Islet precursor cell (in vitro differentiated cells): ENCODE measurements at regions not wholly inside any gene's neighbourhood (a gene's known extent, or its start where the extent isn't known, plus 50 kb on each side); places are given as distances from the start of the nearest gene placed in this dataset.
"Not testable (repeated sequence)": the region's sequence is repeated elsewhere in the genome, so short reads cannot be mapped to it uniquely, and the experiment has no call there.

Source experiments
- DNase-seq: peaks from one replicate; pipeline ENCODE4 v3.0.0-alpha.2; 2018

DNA sequence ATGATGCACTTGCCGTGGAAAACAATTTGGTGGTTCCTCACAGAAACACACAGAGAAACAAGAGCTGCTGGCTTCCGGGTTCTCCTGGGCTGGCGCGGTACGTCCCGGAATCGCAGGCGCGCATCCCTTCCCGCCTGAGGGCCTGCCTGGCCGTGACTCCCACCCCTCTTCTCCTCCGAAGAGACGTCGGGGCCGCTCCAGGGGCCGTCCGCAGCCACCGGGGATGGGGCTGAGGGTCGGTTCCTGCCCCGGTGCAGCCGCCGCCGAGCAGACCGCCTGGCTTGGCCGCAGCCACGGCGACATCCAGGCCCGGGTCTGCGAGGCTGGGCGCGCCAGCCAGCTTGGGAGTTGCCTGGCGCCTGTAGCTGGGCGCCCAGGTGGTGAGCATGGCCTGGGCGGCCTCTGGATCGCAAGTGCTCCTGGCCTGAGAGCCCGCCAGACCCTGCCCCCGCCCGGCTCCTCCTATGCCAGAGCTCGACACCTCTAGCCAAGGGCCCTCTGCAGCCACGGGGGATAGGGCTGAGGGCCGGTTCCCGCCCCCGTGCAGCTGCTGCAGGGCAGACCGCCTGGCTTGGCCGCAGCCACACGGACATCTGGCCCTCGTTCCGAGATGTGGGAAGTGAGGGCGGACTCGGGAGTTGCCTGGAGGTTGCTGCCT lies 1647.5 kb downstream of the SPATA31A7 start:
- DNase-seq: peak; percentile 62

DNA sequence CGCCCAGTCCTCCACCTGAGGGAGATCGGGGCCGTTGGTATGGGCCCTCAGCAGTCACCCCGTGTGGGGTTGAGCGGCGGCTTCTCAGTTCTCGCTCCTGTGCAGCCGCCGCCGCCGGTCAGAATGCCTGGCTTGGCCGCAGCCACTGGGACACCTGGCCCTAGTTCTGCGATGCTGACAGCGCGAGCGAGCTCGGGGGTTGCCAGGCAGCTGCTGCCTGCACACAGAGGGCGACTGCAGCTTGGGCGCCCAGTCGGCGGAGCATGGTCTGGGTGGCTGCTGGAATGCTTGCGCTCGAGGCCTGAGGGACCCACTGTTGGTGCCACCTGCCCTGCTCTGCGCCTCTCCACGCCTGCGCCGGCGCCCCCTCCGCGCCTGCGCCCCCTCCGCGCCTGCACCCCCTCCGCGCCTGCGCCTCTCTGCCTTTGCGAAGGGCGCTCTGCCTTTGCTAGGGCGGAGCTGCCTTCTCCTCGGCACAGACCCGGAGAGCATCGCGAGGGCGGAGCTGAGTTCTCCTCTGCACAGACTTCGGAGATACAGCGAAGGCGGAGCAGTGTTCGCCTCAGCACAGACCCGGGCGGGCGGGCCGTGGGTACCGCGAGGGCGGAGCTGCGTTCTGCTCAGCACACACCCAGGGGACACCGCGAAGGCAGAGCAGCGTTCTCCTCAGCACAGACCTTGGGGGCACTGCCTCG lies 1648.3 kb downstream of the SPATA31A7 start:
- peak; percentile 97 for DNase-seq

DNA sequence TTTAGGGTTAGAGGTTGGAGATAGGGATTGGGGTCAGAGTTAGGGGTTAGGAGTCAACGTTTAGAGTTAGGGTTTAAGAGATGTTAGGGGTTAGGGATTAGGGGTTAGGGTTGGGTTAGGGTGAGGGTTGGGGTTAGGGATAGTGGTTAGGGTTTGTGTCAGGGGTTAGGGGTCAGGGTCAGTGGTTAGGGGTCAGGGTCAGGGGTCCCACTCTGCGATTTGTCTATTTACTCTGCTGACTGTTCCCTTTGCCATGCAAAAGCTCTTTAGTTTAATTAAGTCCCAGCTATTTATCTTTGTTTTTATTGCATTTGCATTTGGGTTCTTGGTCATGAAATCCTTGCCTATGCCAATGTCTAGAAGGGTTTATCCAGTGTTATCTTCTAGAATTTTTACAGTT lies 1649.3 kb downstream of the SPATA31A7 start:
- not testable (repeated sequence) for DNase-seq

DNA sequence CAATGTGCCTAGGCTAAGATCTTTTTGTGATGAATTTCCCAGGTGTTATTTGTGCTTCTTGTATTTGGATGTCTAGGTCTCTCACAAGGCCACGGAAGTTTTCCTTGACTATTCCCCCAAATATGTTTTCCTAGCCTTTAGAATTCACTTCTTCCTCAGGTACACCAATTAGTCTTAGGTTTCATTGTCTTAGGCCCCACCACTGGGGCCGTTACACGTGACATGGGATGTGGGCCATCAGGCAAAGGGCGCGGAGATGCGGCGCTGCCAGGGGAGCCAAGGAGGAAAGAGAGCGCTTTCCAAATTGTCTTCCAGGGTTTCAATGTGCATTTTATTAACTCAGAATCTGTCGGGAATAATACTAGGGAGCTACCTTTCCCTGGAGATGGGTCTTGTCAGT lies 1653.3 kb downstream of the SPATA31A7 start:
- peak; percentile 41 for DNase-seq

DNA sequence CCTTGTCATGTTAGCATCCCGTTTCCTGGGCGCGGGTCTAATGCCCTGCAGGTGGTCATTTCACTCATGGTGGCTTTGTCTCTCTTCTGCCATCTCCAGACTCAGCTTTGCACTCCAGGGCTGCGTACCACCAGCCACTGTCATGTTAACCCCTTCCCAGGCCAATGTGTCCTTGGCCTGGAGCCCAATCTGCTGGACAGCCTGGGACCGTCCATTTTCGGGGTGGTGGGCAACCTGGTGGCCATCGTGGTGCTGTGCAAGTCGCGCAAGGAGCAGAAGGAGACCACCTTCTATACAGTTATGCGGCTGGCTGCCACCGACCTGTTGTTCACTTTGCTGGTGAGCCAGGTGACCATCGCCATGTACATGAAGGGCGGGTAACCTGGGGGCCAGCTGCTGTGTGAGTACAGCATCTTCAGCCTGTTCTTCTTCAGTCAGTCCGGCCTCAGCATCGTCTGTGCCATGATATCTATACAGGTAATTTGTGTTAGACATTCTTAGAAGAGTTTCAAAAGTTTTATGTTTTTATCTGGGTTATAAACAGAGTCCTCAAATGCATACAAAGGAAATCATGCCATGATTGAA lies 1654.0 kb downstream of the SPATA31A7 start:
- DNase-seq: not testable (repeated sequence)

DNA sequence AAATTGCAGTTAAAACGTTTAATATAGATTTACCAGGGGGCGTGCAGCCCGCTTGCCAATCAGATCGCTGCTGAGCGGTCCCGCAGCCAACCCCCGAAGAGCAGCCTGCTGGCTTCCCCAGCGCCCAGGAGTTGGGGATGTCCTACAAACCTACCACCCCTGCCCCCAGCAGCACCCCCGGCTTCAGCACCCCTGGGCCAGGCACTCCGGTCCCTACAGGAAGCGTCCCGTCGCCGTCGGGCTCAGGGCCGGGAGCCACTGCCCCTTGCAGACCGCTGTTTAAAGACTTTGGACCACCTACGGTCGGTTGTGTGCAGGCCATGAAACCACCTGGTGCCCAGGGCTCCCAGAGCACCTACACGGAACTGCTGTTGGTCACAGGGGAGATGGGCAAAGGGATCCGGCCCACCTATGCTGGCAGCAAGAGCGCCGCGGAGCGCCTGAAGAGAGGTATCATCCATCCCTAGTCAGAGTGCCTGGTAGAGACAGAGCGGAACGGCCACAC lies 1654.9 kb downstream of the SPATA31A7 start:
- not testable (repeated sequence) for DNase-seq

DNA sequence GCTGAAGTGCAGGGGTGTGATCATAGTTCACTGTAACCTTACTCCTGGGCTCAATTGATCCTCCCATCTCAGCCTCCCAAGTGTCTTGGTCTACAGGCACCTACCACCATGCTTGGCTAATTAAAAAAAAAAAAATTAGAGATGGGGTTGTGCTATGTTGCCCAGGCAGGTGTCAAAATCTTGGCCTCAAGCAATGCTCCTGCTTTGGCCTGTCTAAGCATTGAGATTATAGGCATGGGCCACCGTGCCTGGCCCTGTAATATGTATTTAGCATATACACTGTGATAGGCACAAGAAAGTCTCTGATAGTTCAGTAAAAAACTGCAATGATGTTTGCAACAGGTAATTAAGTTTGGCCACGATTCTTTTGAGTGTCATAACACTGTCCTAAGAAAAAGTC lies 1658.4 kb downstream of the SPATA31A7 start:
- not testable (repeated sequence) for DNase-seq

DNA sequence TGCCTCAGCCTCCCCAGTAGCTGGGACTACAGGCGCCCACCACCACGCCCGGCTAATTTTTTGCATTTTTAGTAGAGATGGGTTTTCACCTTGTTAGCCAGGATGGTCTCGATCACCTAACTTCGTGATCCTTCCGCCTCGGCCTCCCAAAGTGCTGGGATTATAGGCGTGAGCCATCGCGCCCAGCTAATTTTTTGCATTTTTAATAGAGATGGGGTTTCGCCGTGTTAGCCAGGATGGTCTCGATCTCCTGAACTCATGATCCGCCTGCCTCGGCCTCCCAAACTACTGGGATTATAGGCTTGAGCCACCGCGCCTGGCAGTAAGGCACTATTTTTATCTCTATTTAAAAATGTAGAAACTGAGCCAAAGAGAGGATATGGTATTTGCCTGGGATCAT lies 1660.2 kb downstream of the SPATA31A7 start:
- DNase-seq: not testable (repeated sequence)

DNA sequence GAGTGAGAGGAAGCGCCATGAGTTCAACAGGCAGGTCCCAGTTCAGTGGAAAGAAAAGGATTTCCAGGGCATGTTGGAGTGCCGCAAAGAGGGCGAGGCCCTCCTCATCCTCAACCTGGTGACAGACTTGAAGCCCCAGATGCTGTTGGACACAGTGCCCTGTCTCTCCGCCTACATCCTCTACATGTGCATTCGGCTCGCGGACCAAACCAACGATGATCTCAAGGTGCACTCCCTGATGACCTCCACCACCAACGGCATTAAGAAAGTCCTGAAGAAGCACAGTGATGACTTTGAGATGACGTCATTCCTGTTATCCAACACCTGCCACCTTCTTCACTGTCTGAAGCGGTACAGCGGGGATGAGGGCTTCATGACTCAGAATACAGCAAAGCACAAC lies 1667.4 kb downstream of the SPATA31A7 start:
- not testable (repeated sequence) for DNase-seq

DNA sequence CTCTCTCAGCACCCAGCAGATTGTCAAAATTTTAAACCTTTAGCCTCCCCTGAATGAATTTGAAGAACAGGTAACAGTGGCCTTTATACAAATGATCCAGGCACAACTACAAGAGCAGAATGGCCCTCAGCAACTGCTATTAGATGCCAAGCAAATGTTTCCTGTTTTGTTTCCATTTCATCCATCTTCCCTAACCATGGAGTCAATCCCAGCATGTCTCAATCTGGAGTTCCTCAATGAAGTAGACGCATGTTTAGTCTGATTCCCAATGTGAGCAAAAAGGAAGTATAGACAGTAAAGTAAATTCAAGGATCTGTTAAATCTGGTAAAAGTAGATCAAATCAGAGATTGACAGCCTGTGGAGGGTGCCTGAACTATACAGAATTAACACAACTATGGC lies 1668.4 kb downstream of the SPATA31A7 start:
- DNase-seq: not testable (repeated sequence)

DNA sequence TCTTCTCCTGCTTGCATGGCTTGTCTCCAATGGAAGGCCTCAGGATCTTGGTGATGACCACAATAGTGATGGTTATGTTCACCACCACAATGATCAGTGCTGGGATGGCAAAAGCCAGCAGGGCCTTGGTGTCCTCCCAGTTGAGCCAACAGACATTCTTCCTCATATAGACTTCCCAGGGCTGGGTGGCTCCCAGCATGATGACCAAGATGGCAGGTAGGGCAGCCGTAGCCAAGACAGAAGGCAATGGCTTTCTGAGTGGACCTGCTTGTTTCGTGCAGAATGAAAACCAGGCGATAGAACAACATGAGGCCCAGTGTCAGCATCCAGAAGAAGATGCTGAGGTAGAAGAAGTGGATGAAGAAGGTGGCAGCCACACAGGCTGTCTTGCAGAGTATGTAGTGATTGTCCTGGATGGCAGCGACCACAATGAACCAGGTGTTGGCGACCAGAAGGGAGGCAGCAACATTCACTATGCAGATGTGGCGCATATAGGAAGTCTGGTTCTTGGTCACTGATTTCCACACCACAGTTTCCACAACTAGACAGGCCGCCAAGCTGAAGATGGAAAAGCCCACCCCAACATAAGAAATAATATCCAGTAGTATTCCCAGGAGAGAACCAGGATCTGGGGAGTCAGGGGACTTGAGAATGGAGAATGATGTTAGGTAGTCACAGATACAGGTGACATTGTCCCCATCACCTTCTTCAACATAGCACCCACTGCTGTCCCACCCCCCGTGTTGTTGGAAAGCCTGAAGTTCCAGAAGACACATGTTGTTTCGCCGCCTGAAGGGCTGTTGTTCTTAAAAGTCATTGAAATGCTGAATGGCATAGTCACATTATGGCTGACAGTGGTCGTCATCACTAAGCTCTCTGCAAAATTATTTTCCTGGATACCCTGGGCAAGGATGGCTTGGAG lies 1671.4 kb downstream of the SPATA31A7 start:
- peak; percentile 50 for DNase-seq

DNA sequence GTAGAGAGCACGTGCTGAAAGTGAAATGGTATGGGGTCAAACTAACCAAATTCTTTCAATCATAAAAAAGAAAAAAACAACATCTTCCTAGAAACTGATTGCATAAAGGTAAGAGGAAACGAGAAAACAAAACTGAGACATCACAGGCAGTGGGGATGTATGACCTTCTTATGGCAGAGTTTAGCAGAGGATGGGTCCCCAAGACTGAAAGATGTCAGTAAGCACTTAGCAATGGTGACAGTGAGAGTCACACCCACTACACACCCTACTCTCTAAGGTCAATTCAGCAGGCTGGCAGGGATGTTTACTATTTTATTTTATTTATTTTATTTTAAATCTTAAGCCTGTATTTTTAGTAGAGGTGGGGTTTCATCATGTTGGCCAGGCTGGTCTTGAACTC lies 1672.3 kb downstream of the SPATA31A7 start:
- DNase-seq: not testable (repeated sequence)

DNA sequence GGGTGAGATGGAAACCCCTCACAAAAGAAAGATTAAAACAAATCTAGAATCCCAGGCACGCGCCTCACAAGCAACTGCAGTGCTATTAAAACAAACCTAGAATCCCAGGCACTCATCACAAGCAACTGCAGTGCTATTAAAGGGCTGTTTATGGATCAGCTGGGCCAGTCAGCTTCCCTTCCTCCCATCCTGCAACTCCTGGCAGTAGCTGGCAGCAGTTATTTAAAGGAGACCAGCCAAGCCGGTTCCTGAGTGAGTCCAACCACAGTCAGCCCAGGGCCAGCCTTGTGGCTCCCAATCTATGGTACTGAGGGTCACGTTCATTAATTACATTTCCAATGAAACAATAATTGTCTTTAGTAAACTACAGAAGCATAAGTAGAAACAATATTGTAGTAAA lies 1673.5 kb downstream of the SPATA31A7 start:
- peak; percentile 88 for DNase-seq

DNA sequence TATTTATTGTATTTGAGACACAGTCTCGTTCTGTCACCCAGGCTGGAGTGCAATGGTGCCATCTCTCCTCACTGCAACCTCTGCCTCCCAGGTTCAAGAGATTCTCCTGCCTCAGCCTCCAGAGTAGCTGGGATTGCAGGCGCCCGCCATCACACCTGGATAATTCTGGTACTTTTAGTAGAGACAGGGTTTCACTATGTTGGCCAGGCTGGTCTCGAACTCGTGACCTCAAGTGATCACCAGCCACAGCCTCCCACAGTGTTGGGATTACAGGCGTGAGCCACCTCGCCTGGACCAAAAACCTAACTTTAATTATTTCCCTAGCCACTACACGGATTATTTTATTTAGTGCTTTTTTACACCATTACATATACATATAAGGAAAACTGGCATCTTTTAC lies 1674.0 kb downstream of the SPATA31A7 start:
- peak; percentile 41 for DNase-seq

DNA sequence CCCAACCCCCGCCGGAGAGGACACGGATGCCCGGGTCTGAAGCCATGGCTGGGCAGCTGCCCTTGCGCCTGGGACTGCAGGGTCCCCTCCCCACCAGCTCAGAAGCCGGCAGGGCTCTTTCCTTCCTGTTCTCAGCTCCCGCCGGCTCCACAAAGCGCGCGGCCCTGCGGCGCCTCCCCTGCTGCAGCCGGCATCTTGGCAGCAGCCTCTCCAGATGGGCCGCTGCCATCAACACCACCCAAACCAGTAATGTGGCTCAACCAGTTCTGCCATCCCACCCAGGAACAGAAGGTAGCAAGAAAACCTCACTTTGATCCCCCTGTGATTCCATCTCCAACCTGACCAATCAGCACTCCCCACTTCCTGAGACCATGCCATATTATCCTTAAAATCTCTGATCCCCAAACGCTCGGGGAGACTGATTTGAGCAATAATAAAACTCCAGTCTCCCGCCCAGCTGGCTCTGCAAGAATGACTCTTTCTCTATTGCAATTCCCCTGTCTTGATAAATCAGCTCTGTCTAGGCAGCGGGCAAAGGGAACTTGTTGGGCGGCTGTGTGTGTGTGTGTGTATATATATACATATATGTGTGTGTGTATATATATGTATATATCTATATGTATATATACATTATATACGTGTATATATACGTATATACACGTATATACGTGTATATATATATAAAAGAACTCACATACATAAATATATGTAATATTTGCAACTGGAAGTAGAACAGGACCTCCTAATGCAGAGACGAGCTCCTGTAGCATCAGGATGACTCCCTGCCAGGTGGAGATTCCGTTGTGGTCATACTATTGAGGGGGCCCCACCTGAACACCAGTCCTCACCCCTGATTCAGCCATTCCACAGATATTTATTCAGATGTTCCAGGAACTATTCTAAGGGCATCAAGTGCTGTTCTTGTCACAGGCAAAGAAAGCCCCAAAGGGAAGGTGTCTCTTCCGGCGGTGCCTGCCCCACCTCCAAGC lies 1674.9 kb downstream of the SPATA31A7 start:
- DNase-seq: peak; percentile 89

DNA sequence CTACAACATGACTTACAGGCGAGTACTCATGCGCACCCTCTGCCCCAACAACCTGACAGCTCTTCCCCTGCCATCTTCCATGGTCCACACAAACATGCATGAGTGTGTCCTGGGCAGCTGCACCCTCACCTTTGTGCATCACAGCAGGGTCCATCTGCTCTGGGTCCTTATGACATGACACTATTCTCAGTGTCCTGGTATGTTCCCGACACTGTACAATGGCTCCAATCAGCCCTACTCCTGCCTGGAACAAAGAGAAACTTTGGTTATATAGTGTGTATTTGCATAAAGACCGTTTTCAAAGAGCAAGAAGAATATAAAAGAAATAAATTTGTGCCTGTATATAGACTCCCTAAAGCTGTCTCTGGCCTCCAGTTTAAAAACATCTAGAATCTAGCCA lies 1679.2 kb downstream of the SPATA31A7 start:
- peak; percentile 46 for DNase-seq

DNA sequence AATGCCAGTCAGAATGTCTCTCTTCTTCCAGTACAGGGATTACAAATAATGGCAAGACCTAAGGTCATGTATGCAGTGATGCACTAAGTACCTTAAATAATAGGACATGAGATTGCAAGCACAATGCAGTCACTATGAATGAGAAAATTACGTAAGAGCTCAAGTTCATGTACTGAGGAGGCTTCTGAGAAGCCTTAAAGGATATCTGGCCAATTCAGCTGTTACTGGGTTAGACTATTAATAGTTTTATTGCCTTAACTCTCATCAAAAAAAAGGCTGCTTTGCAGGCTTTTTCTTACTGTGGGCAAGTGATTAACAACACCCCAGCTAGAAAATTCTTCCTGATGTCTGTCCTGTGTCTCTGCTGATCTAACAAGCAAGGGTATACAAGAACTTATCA lies 1681.9 kb downstream of the SPATA31A7 start:
- DNase-seq: not testable (repeated sequence)

DNA sequence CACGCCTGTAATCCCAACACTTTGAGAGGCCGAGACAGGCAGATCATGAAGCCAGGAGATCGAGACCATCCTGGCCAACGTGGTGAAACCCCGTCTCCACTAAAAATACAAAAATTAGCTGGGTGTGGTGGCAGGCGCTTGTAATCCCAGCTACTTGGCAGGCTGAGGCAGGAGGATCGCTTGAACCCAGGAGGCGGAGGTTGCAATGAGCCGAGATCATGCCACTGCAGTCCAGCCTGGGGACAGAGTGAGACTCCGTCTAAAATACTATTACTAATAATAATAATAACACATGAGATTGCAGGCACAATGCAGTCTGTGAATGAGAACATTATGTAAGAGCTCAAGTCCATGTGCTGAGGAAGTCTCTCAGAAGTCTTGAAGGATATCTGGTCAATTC lies 1684.4 kb downstream of the SPATA31A7 start:
- DNase-seq: not testable (repeated sequence)

DNA sequence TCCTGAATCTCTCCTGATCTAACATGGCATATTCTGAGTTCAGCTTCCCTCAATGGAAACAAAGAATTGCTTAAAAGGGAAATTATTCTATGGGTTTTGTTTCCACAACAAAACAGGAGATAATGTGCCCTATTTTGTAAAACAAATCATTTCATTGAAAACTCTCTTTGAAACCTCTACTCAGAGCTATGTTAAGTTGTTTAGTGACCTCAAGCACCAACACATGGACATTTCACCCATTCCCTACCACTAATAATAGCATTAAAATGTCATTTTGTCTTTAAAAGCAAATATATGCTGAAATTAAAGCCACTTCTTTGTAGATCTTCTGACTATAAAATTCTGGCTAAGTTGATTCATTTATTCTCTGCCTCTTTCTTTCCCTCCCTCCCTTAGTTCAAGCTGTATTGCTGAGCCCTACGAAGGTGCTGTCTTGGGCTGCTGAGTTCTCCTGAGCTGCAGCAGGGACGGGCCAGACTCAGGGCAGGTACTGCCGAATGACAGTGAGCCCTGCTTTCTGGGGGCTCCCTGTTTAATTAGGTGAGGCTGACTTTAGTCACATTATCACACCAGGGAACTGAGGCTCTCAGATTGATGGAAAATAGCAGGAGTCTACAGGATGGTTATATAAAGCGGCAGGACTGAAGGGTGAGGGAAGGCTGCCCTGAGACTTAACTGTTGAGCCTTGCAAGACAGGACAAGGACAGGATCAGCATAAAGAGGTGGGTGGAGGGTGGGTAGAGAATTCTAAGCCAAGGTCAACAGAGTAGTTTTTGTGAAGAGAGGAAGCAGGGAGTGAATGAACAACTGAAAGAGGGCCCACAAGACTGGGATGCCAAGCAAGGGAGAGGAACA lies 1685.1 kb downstream of the SPATA31A7 start:
- peak; percentile 46 for DNase-seq

DNA sequence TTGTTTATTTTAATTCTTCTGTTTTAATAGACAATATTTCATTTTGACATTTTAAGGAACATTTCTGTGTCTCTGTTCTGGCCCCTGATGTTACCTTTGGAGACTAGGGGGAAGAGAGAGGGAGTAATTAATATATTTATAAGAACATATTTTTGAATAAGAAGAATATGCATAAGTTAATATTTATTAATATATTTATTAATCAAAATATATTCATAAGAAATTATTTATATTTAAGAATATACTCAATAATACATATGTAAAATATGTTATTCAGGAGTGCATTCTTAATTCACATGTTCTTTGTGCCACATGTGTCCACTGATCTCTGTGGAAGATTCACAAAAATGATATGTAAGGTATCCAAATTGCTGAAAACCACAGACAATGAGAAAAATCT lies 1687.7 kb downstream of the SPATA31A7 start:
- DNase-seq: not testable (repeated sequence)

DNA sequence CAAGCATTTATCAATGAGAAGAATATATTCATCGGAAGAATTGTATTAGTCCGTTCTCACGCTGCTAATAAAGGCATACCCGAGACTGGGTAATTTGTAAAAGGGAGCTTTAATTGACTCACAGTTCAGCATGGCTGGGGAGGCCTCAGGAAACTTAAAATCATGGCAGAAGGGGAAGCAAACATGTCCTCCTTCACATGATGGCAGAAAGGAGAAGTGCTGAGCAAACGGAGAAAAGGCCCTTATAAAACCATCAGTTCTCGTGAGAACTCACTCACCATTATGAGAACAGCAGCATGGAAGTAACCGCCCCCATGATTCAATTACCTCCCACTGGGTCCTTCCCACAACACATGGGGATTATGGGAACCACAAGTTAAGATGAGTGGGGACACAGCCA lies 1688.2 kb downstream of the SPATA31A7 start:
- DNase-seq: not testable (repeated sequence)
